GM21423 (cell line): ENCODE measurements at regions not wholly inside any gene's neighbourhood (a gene's known extent, or its start where the extent isn't known, plus 50 kb on each side); places are given as distances from the start of the nearest gene placed in this dataset.
A peak's percentile ranks its signal among the peaks of the same experiment; 100 is the strongest.

Experiments used
- ATAC-seq: cut with Tn5 transposase; IDR thresholded peaks from one replicate; pipeline ENCODE4 v1.9.1; 2021; ENCODE audit warnings: mild to moderate bottlenecking, moderate library complexity; ENCODE audit not compliant: unreplicated experiment

- ATAC-seq, result no peak
These were observed 141.2 kb upstream of the HDAC9 start for GRCh38 chr7:18354108-18355085.

GRCh38 chr7:18356191-18356645 lies 139.3 kb upstream of the HDAC9 start:
- peak; percentile 46 for ATAC-seq

GRCh38 chr7:18357691-18358090 lies 137.9 kb upstream of the HDAC9 start:
- no peak for ATAC-seq

- ATAC-seq, result no peak
These were observed 133.8 kb upstream of the HDAC9 start for GRCh38 chr7:18361756-18362155.

GRCh38 chr7:18363751-18364380 lies 131.7 kb upstream of the HDAC9 start:
- ATAC-seq, result no peak

GRCh38 chr7:18364396-18364795 lies 131.2 kb upstream of the HDAC9 start:
- no peak for ATAC-seq

- ATAC-seq, result no peak
These were observed 129.2 kb upstream of the HDAC9 start for GRCh38 chr7:18366394-18366793.

GRCh38 chr7:18369011-18369410 lies 126.5 kb upstream of the HDAC9 start:
- ATAC-seq, result no peak

GRCh38 chr7:18370633-18371032 lies 124.9 kb upstream of the HDAC9 start:
- no peak for ATAC-seq

- no peak for ATAC-seq
These were observed 116.5 kb upstream of the HDAC9 start for GRCh38 chr7:18378989-18379605.

- ATAC-seq, result no peak
These were observed 110.9 kb upstream of the HDAC9 start for GRCh38 chr7:18384491-18385143.

- ATAC-seq, result no peak
These were observed 108.9 kb upstream of the HDAC9 start for GRCh38 chr7:18386607-18387006.

GRCh38 chr7:18387191-18387735 lies 108.3 kb upstream of the HDAC9 start:
- ATAC-seq, result no peak

GRCh38 chr7:18390535-18390907 lies 105.0 kb upstream of the HDAC9 start:
- no peak for ATAC-seq

- no peak for ATAC-seq
These were observed 102.0 kb upstream of the HDAC9 start for GRCh38 chr7:18393465-18394118.

GRCh38 chr7:18395868-18396267 lies 99.7 kb upstream of the HDAC9 start:
- no peak for ATAC-seq

GRCh38 chr7:18396953-18397352 lies 98.6 kb upstream of the HDAC9 start:
- no peak for ATAC-seq

GRCh38 chr7:18399436-18400235 lies 95.9 kb upstream of the HDAC9 start:
- no peak for ATAC-seq

GRCh38 chr7:18400275-18400674 lies 95.3 kb upstream of the HDAC9 start:
- no peak for ATAC-seq

GRCh38 chr7:18400726-18401125 lies 94.8 kb upstream of the HDAC9 start:
- ATAC-seq, result no peak
